GM12878 (cell line): ENCODE measurements at regions not wholly inside any gene's neighbourhood (a gene's known extent, or its start where the extent isn't known, plus 50 kb on each side); places are given as distances from the start of the nearest gene placed in this dataset.

Experiments used
- ATAC-seq: fragments of 200-7000 bp; cut with Tn5 transposase; 3 replicates; pipeline ENCODE4 v1.9.1; 2020; ENCODE audit warnings: mild to moderate bottlenecking, moderate library complexity
- BruUV-seq: library from RNA; stranded (reverse); fragments of 400-500 nt; replicated peaks from 2 replicates; lab custom pipeline; 2021; lab: Mats Ljungman, UMichigan
- CTCF ChIA-PET: fragments of 300-600 bp; sonication (Branson Sonifier 250); formaldehyde crosslinking; extraction: SDS; loops from one replicate; lab custom pipeline; 2021; ENCODE audit warnings: inconsistent platforms; lab: Yijun Ruan, JAX
- POLR2A ChIA-PET: fragments of 350-600 bp; formaldehyde crosslinking; extraction: SDS; loops from one replicate; lab custom pipeline; 2021; ENCODE audit warnings: inconsistent platforms; lab: Charles Lee
- RAD21 ChIA-PET: fragments of 300-600 bp; sonication (Branson Sonifier 250); formaldehyde crosslinking; loops from one replicate; lab custom pipeline; 2023; ENCODE audit warnings: antibody characterized with exemption; ENCODE audit not compliant: unreplicated experiment; lab: Charles Lee
- SMC1A ChIA-PET: fragments of 300-600 bp; sonication (Branson Sonifier 250); formaldehyde crosslinking; loops from one replicate; lab custom pipeline; 2023; ENCODE audit not compliant: unreplicated experiment, uncharacterized antibody; lab: Charles Lee
- DNase-seq: peaks from one replicate; pipeline ENCODE4 v3.0.0-alpha.2; 2011; ENCODE audit warnings: low read depth, low spot score
- FAIRE-seq: peaks from 3 replicates; lab custom pipeline; 2011; peaks lifted over from hg19 to GRCh38; lab: Jason Lieb, UNC
- H2AFZ ChIP-seq: 2 replicates; pipeline ENCODE4 v1.6.0; 2011; ENCODE audit warnings: low read depth, low read length, control low read depth; ENCODE audit not compliant: control insufficient read depth
- H3K27ac ChIP-seq: 2 replicates; pipeline ENCODE4 v1.5.1; 2011; ENCODE audit warnings: control low read depth; ENCODE audit not compliant: control insufficient read depth, insufficient read depth
- H3K27me3 ChIP-seq, 2 experiments: replicated peaks in 1 of 2; 2 replicates each; pipeline versions ENCODE4 v1.6.0 to v1.6.1; 2011; ENCODE audit warnings: low read length in 1 of 2; ENCODE audit not compliant: control insufficient read depth in 2 of 2, insufficient read depth in 2 of 2
- H3K36me3 ChIP-seq, 2 experiments: 2 replicates each; pipeline ENCODE4 v1.5.1; 2011; ENCODE audit warnings: low read length in 1 of 2; ENCODE audit not compliant: control insufficient read depth in 2 of 2, insufficient read depth in 2 of 2
- H3K4me1 ChIP-seq: 2 replicates; pipeline ENCODE4 v1.6.1; 2011; ENCODE audit warnings: mild to moderate bottlenecking, low read length, moderate library complexity, mixed read lengths; ENCODE audit not compliant: control insufficient read depth, insufficient read depth
- H3K4me2 ChIP-seq: 2 replicates; pipeline ENCODE4 v1.6.0; 2011; ENCODE audit warnings: control low read depth; ENCODE audit not compliant: control insufficient read depth, insufficient read depth
- H3K4me3 ChIP-seq: fragments of 200-600 bp; sonication (generic); 2 replicates; pipeline ENCODE4 v1.5.1; 2016
- H3K79me2 ChIP-seq: 2 replicates; pipeline ENCODE4 v1.6.0; 2011; ENCODE audit warnings: low read length; ENCODE audit not compliant: control insufficient read depth, insufficient read depth
- H3K9ac ChIP-seq: 2 replicates; pipeline ENCODE4 v1.8.0; 2011; ENCODE audit warnings: low read length, control low read depth, mixed read lengths; ENCODE audit not compliant: control insufficient read depth, insufficient read depth
- H3K9me3 ChIP-seq: replicated peaks from 3 replicates; pipeline ENCODE4 v1.5.1; 2011; ENCODE audit warnings: mild to moderate bottlenecking, low read length; ENCODE audit not compliant: control insufficient read depth, insufficient read depth
- H4K20me1 ChIP-seq: 2 replicates; pipeline ENCODE4 v1.6.0; 2011; ENCODE audit not compliant: control insufficient read depth, insufficient read depth
- CBFB ChIP-seq: IDR thresholded peaks from 2 replicates; pipeline ENCODE4 v1.6.1; 2016; ENCODE audit warnings: antibody characterized with exemption, low read depth
- CTCF ChIP-seq, 3 experiments: IDR thresholded peaks in 2 of 3; conservative IDR thresholded peaks in 1 of 3; 2 replicates each; pipeline ENCODE4 v1.5.1; 2011; ENCODE audit warnings: low read depth in 3 of 3, low read length in 3 of 3, mild to moderate bottlenecking in 3 of 3, control low read depth in 2 of 3, moderate library complexity in 2 of 3, inconsistent platforms in 1 of 3, mixed read lengths in 1 of 3; ENCODE audit not compliant: control insufficient read depth in 2 of 3, insufficient read depth in 1 of 3; ENCODE audit errors: extremely low read depth in 1 of 3
- ETV6 ChIP-seq, 2 experiments: fragments of 450-650 bp in 1 of 2; IDR thresholded peaks in 1 of 2; conservative IDR thresholded peaks in 1 of 2; 2 replicates each; pipeline ENCODE4 v1.6.1; 2014; ENCODE audit warnings: antibody characterized with exemption in 1 of 2, borderline replicate concordance in 1 of 2, low read depth in 1 of 2, mild to moderate bottlenecking in 1 of 2, moderate library complexity in 1 of 2
- KDM1A ChIP-seq: fragments of 200-600 bp; sonication (generic); IDR thresholded peaks from 2 replicates; pipeline ENCODE4 v1.6.1; 2016; ENCODE audit warnings: borderline replicate concordance
- MEF2B ChIP-seq: fragments of 450-650 bp; IDR thresholded peaks from 2 replicates; pipeline ENCODE4 v1.6.1; 2018; ENCODE audit warnings: mild to moderate bottlenecking, moderate library complexity; ENCODE audit not compliant: partially characterized antibody, poor library complexity, severe bottlenecking
- MTA2 ChIP-seq: fragments of 450-650 bp; IDR thresholded peaks from 2 replicates; pipeline ENCODE4 v1.6.1; 2016; ENCODE audit warnings: low read depth, mild to moderate bottlenecking, moderate library complexity
- PAX5 ChIP-seq: IDR thresholded peaks from 2 replicates; pipeline ENCODE4 v1.6.1; 2011; ENCODE audit warnings: low read depth, low read length, borderline replicate concordance
- RB1 ChIP-seq: fragments of 450-650 bp; formaldehyde crosslinking; IDR thresholded peaks from 2 replicates; pipeline ENCODE4 v1.6.1; 2017; ENCODE audit warnings: mild to moderate bottlenecking, borderline replicate concordance
- SKIL ChIP-seq: fragments of 450-650 bp; IDR thresholded peaks from 2 replicates; pipeline ENCODE4 v1.6.1; 2017; ENCODE audit warnings: mild to moderate bottlenecking, low read depth, inconsistent platforms; ENCODE audit not compliant: poor library complexity, severe bottlenecking
- WGBS: methylation state at CpG from one replicate; pipeline ENCODE4 v1.1.6; 2016; ENCODE audit warnings: low lambda C conversion rate; ENCODE audit not compliant: insufficient replicate concordance, insufficient coverage; ENCODE audit errors: missing lambda C conversion rate; 5-methylcytosine and 5-hydroxymethylcytosine counted together
- in situ Hi-C: fragments of 300-500 bp; cut with MboI; formaldehyde crosslinking; loops from 9 replicates; pipeline ENCODE4 v1.14.3; 2018; ENCODE audit warnings: mixed read lengths
- intact Hi-C: fragments of 100-400 bp; cut with micrococcal nuclease; formaldehyde crosslinking; loops from one replicate; pipeline ENCODE4 v1.14.2; 2022; ENCODE audit not compliant: unreplicated experiment
- TF ChIP-seq, protein P1 (sequence below): fragments of 450-650 bp; IDR thresholded peaks from 2 replicates; pipeline ENCODE4 v1.6.1; 2017; ENCODE audit warnings: mild to moderate bottlenecking, moderate library complexity

DNA sequence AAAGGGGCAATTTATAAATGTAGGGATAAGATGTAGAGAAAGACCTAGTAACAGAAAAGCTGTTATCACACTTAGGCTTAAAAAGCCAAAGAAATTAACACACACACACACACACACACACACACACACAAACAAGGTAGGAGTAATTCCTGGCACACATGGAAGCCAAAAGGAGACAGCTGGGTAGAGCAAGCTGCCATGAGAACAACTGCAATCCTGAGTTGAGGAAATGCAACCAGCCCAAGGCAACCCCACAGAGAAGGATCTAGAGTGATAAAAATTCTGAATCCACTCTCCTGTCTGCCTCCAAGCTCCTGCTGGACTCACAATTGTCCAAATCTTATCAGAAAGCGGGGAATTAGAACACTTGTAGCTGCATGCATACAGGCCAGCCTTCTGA, 229.1 kb upstream of the DGKB start (continued):
- TF ChIP-seq SKIL: no peak

DNA sequence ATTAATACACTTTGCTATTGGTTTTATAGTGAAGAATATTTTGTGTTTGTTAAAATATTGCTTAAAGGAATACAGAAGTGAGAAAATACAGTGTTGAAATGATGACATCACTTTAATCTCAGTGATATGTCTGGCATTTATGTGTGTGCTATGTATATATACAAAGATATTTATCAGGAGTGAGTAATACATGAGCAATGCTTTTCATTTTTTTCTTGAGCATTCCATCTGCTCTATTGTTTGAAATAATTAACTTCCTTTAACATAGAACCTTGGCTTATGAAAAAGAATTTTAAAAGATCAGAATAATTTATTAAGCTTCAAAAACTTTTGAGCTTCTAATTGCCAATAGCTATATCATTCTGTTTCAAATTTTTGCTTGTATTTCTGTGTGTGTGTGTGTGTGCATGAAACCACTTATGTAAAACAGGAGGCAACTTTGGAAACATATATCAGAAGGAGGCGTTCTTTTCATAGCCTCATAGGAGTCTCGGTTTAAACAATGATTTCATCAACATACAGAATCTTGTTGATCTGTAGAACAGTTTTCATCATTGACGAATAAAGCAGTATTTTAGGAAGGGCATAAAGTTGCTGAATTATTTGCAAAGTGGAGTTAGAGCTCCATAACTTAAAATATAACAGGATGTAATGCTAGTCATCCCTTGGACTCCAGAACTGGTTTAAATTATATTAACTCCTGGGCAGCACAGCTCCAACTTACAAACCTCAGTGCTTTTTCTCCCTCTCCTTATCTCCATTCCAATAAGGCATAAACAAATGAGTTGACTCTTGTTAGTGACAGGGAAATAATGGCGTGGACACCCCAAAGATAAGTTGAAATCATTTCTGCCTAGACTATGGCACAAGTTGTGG, 228.4 kb upstream of the DGKB start:
- intact Hi-C loops (no loop called here), in situ Hi-C loops (no loop called here)
- no peaks in the 10 kb centered on the region for H3K27me3 ChIP-seq
- SMC1A ChIA-PET: no interaction called here
- H3K9ac ChIP-seq: no peak overlapping the region
- POLR2A ChIA-PET: no interaction called here
- TF ChIP-seq KDM1A (no peak), RB1 (no peak), CTCF (IDR thresholded peaks at IDR 0.05 in 2 of 3, conservative IDR thresholded peaks at IDR 0.05 in 1 of 3; ENCODE audit: control insufficient read depth in 2 of 3, extremely low read depth in 1 of 3, insufficient read depth in 1 of 3, low read depth in 3 of 3, low read length in 3 of 3) (no peak), MEF2B (no peak), MTA2 (no peak), ETV6 (conservative IDR thresholded peaks at IDR 0.05 in 1 of 2, IDR thresholded peaks at IDR 0.05 in 1 of 2; ENCODE audit: borderline replicate concordance in 1 of 2, low read depth in 1 of 2) (no peak), CBFB (no peak), PAX5 (no peak)
- TF ChIP-seq, protein P1, sequence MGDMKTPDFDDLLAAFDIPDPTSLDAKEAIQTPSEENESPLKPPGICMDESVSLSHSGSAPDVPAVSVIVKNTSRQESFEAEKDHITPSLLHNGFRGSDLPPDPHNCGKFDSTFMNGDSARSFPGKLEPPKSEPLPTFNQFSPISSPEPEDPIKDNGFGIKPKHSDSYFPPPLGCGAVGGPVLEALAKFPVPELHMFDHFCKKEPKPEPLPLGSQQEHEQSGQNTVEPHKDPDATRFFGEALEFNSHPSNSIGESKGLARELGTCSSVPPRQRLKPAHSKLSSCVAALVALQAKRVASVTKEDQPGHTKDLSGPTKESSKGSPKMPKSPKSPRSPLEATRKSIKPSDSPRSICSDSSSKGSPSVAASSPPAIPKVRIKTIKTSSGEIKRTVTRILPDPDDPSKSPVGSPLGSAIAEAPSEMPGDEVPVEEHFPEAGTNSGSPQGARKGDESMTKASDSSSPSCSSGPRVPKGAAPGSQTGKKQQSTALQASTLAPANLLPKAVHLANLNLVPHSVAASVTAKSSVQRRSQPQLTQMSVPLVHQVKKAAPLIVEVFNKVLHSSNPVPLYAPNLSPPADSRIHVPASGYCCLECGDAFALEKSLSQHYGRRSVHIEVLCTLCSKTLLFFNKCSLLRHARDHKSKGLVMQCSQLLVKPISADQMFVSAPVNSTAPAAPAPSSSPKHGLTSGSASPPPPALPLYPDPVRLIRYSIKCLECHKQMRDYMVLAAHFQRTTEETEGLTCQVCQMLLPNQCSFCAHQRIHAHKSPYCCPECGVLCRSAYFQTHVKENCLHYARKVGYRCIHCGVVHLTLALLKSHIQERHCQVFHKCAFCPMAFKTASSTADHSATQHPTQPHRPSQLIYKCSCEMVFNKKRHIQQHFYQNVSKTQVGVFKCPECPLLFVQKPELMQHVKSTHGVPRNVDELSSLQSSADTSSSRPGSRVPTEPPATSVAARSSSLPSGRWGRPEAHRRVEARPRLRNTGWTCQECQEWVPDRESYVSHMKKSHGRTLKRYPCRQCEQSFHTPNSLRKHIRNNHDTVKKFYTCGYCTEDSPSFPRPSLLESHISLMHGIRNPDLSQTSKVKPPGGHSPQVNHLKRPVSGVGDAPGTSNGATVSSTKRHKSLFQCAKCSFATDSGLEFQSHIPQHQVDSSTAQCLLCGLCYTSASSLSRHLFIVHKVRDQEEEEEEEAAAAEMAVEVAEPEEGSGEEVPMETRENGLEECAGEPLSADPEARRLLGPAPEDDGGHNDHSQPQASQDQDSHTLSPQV: no peak
- no peaks in the 10 kb centered on the region for H3K36me3 ChIP-seq
- RAD21 ChIA-PET: no interaction called here
- no peaks in the 10 kb centered on the region for H3K4me1 ChIP-seq
- H3K9me3 ChIP-seq: no peaks in the 10 kb centered on the region
- FAIRE-seq (no peak), ATAC-seq (no peak), DNase-seq (no peak)
- no peaks in the 10 kb centered on the region for H4K20me1 ChIP-seq
- CTCF ChIA-PET: no interaction called here
- no peak overlapping the region for H2AFZ ChIP-seq
- 0% methylated on average over 4 of the region's 4 CpGs for WGBS
- H3K27ac ChIP-seq: no peak overlapping the region
- H3K4me2 ChIP-seq: no peak overlapping the region
- BruUV-seq: no TSS peak
- no peaks in the 10 kb centered on the region for H3K79me2 ChIP-seq
- H3K4me3 ChIP-seq: no peak overlapping the region
